Adrenal gland (tissue), 9 donors: ENCODE measurements at regions not wholly inside any gene's neighbourhood (a gene's known extent, or its start where the extent isn't known, plus 50 kb on each side); places are given as distances from the start of the nearest gene placed in this dataset.

Experiments
- DNase-seq, 7 donors: peaks; one replicate each; pipeline ENCODE4 v3.0.0-alpha.2; 2019 to 2020
- H3K27ac ChIP-seq, 5 donors: fragments of 200-600 bp; sonication (generic) in 4 of 5; 1 replicate in 3 of 5; 2 replicates in 2 of 5; pipeline versions ENCODE4 v1.5.1 to v1.8.0; 2016 to 2020; ENCODE audit warnings: mild to moderate bottlenecking in 1 of 5
- H3K27me3 ChIP-seq: fragments of 200-600 bp; 2 replicates; pipeline ENCODE4 v1.8.0; 2021
- H3K36me3 ChIP-seq, 2 donors: fragments of 200-600 bp; replicated peaks in 1 of 2; 1 replicate in 1 of 2; 2 replicates in 1 of 2; pipeline versions ENCODE4 v1.5.1 to v1.8.0; 2018 to 2022
- H3K4me1 ChIP-seq, 2 donors: fragments of 200-600 bp; replicated peaks in 1 of 2; 1 replicate in 1 of 2; 2 replicates in 1 of 2; pipeline versions ENCODE4 v1.5.1 to v1.8.0; 2018 to 2021
- H3K4me3 ChIP-seq, 4 donors: fragments of 200-600 bp; sonication (generic) in 3 of 4; one replicate each; pipeline ENCODE4 v1.5.1; 2016 to 2018
- H3K9me3 ChIP-seq, 3 donors: fragments of 200-600 bp; sonication (generic) in 1 of 3; replicated peaks in 1 of 3; 1 replicate in 2 of 3; 2 replicates in 1 of 3; pipeline versions ENCODE4 v1.5.1 to v1.8.0; 2016 to 2021
- POLR2A ChIP-seq, 2 donors: fragments of 450-650 bp; IDR thresholded peaks; one replicate each; pipeline ENCODE4 v1.6.1; 2017; ENCODE audit warnings: antibody characterized with exemption in 2 of 2, mild to moderate bottlenecking in 2 of 2, moderate library complexity in 1 of 2
- WGBS, 4 donors: extraction: QIAGEN DNeasy Blood & Tissue Kit in 2 of 4; methylation state at CpG; one replicate each; pipeline versions ENCODE4 v1.1.5 to v1.1.7; 2013 to 2017; 5-methylcytosine and 5-hydroxymethylcytosine counted together
- intact Hi-C, 2 donors: fragments of 100-400 bp; cut with DNase I; formaldehyde crosslinking; loops; one replicate each; pipeline versions ENCODE4 v1.14.1 to v1.15.0; 2022 to 2023
- TF ChIP-seq, protein P1 (sequence below), 6 experiments: fragments of 450-650 bp in 4 of 6; fragments of 200-600 bp in 2 of 6; sonication (generic) in 1 of 6; IDR thresholded peaks; 1 replicate in 5 of 6; 2 replicates in 1 of 6; pipeline versions ENCODE4 v1.5.1 to v1.8.0; 2016 to 2021; ENCODE audit warnings: antibody characterized with exemption in 6 of 6, mild to moderate bottlenecking in 2 of 6, moderate library complexity in 1 of 6
- donor health status: healthy with polysubstance abuse.
- donor health status: Bipolar disorder and iron deficiency.
- donor health status: DM: yes; HTN: yes; CAD: no.
- donor health status: DM: no; HTN: no; CAD: no.
- donor health status: DM: no; HTN: no; CAD: no.

DNA sequence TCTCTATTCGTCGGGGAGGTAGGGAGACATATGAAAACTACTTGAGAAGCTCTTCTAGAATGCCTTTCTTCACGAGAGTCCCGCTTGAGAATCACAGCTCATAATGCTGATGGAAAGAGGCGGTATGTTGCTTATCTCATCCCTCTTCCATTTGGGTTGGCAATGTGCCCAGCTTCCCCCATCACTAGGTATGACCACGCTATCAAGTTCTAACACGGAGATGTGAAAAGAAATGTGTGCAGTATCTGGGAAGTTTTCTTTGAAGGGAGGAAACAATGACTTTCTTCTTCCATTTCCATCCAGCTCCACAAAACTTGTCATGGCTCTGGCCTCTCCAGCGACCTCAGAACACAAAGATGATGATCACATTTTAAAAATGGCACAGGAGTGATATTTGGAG lies 742.4 kb downstream of the DCDC2C start:
- no peak overlapping the region for H3K4me3 ChIP-seq
- H3K36me3 ChIP-seq, result no peaks in the 10 kb centered on the region
- H3K9me3 ChIP-seq, result no peaks in the 10 kb centered on the region
- DNase-seq, result no peak
- H3K27ac ChIP-seq, result no peak overlapping the region
- H3K4me1 ChIP-seq, result no peaks in the 10 kb centered on the region
- 60 to 70% (median 62%) methylated on average over 8 of the region's 8 CpGs for WGBS, 4 donors
- TF ChIP-seq POLR2A (IDR thresholded peaks at IDR 0.05), result no peak
- TF ChIP-seq, protein P1, sequence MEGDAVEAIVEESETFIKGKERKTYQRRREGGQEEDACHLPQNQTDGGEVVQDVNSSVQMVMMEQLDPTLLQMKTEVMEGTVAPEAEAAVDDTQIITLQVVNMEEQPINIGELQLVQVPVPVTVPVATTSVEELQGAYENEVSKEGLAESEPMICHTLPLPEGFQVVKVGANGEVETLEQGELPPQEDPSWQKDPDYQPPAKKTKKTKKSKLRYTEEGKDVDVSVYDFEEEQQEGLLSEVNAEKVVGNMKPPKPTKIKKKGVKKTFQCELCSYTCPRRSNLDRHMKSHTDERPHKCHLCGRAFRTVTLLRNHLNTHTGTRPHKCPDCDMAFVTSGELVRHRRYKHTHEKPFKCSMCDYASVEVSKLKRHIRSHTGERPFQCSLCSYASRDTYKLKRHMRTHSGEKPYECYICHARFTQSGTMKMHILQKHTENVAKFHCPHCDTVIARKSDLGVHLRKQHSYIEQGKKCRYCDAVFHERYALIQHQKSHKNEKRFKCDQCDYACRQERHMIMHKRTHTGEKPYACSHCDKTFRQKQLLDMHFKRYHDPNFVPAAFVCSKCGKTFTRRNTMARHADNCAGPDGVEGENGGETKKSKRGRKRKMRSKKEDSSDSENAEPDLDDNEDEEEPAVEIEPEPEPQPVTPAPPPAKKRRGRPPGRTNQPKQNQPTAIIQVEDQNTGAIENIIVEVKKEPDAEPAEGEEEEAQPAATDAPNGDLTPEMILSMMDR (IDR thresholded peaks at IDR 0.05), result no peak
- H3K27me3 ChIP-seq, result no peaks in the 10 kb centered on the region
- intact Hi-C loops, result no loop called here

DNA sequence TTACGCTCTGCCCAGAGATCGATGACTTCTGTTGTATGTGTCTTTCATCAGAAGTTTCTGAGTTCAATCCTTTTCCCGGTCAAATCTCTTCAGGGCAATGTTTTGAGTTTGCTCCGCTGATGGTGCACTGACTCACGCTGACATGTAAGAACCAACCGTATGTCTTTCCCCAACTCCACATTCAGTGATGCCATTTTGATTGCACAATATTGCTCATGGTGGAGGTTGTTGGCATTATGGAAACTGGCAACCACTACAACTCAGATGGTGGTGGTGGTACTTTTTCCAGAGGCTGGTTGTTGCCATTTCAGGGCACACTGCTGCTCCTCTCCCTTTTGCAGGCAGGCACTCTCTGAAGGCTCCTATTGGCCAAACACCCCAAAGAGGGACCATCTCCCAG lies 751.5 kb downstream of the DCDC2C start:
- intact Hi-C loops, result no loop called here
- Histone ChIP-seq H3K4me3 (no peak overlapping the region), H3K27ac (no peak overlapping the region), H3K4me1 (no peaks in the 10 kb centered on the region), H3K9me3 (no peaks in the 10 kb centered on the region), H3K27me3 (no peaks in the 10 kb centered on the region), H3K36me3 (no peaks in the 10 kb centered on the region)
- no peak for TF ChIP-seq POLR2A (IDR thresholded peaks at IDR 0.05)
- TF ChIP-seq, protein P1 (IDR thresholded peaks at IDR 0.05), result no peak
- whole genome bisulfite sequencing, 4 donors, result 87 to 92% (median 90%) methylated on average over 6 of the region's 6 CpGs
- no peak for DNase-seq

DNA sequence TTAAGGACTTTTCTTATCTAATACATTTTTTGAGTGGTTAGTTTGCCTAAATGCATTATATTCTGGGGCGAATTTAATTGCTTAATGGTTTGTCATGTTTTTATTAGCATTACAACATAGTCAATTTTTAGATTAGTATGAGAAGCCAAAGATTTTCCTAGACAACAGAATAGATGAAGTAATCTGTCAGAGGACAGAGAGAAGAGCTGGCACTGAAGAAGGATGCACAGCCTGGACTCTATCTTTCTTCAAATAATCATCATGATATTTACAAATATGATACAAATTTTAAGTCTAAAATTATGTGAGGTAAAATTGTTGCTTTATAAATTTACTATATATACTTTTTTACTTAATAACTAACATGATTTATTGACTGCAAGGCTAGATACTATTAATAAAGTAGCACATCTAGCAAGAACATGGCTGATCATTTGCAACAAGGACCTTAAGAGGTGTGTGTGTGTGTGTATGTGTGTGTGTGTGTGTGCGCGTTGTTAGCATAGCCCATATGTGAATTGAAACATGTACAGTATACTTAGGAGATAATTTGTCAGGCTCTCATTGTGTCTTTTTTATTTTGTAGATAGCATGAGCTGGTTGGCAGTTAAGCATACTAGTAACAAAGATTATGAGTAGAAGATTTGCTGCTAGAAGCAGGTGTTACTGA lies 752.2 kb downstream of the DCDC2C start:
- DNase-seq, result no peak
- intact Hi-C loops, result no loop called here
- no peaks in the 10 kb centered on the region for H3K36me3 ChIP-seq
- no peaks in the 10 kb centered on the region for H3K4me1 ChIP-seq
- H3K9me3 ChIP-seq, result no peaks in the 10 kb centered on the region
- H3K27ac ChIP-seq, result no peak overlapping the region
- H3K4me3 ChIP-seq, result no peak overlapping the region
- H3K27me3 ChIP-seq, result no peaks in the 10 kb centered on the region
- TF ChIP-seq, protein P1 (IDR thresholded peaks at IDR 0.05), result no peak
- no peak for TF ChIP-seq POLR2A (IDR thresholded peaks at IDR 0.05)
- WGBS, 4 donors, result 70 to 84% (median 76%) methylated on average over 3 of the region's 3 CpGs

DNA sequence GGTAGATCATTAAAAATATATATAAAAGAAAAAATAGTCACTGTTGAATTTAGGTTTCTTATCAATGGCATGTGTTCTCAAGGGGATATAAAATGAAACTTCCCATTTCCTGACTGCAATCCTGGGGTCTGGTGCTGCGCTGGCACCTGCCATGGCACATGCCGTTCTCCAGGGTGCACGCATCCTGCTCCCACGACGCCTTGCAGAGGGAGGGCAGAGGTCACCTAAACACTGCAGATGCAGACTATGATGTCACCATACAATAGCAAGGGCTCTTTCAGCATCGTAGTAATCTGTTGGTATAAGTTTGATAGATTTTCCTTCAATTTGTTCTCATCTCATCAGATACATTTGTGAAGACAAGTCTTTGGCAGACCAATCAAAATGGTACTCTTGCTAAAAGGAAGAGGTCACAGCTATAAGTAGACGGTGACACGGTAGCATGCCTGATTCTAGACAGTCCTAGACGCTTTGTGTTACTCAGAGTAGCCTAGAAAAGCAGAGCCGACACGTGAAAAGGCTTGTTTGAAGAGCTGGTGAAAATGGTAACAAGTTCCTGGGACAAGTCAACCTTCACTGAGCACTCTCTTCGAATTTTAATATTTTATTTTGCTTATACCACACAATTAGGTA lies 761.4 kb downstream of the DCDC2C start:
- WGBS, 4 donors, result 75 to 79% (median 78%) methylated on average over 9 to 12 of the region's 12 CpGs
- intact Hi-C loops, result no loop called here

More for the DNA sequence above, 761.4 kb downstream of the DCDC2C start:
- Histone ChIP-seq H3K36me3 (no peaks in the 10 kb centered on the region), H3K4me1 (no peaks in the 10 kb centered on the region), H3K27ac (no peak overlapping the region), H3K4me3 (no peak overlapping the region), H3K27me3 (no peaks in the 10 kb centered on the region), H3K9me3 (no peaks in the 10 kb centered on the region)
- TF ChIP-seq, protein P1 (IDR thresholded peaks at IDR 0.05), result no peak
- TF ChIP-seq POLR2A (IDR thresholded peaks at IDR 0.05), result no peak
- DNase-seq, result no peak
